ENCODE measurements at regions not wholly inside any gene's neighbourhood (a gene's known extent, or its start where the extent isn't known, plus 50 kb on each side); places are given as distances from the start of the nearest gene placed in this dataset.

DNA sequence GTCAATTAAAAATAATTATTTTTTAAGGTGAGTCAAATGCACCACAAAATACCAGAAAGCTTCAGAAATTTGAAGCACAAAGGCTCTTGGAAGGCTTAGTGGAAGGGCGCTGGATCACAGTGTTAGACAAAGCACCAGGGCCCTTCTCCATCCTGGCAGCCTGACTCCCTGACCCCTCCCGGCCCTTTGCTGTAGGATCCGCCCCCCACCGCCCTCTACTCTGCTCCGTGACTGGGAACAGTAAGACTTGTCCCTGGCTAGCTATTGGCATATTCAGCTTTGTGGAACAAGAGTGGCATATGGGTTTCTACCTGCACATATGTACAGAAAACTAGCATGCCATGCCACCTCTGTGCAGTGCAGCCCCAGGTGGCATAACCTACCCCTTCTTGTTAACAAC, 222.1 kb downstream of the SYK start:
- Histone ChIP-seq H3K79me1 (ENCODE audit: low read depth, low read length) (no peaks in the 10 kb centered on the region), H3K23me2 (ENCODE audit: low read depth, low read length) (no peaks in the 10 kb centered on the region), H2BK5ac (ENCODE audit: low read depth, low read length) (no peak overlapping the region), H4K20me1 (replicated peaks in 1 of 2; ENCODE audit: control insufficient read depth in 1 of 2, insufficient read depth in 2 of 2, low read length in 2 of 2) (no peaks in the 10 kb centered on the region), H2BK12ac (ENCODE audit: low read depth, low read length) (no peak overlapping the region), H3K4ac (replicated peaks; ENCODE audit: insufficient read length, low read depth, low read length) (no peak overlapping the region), H3K4me3 (ENCODE audit: extremely low read depth in 1 of 4, insufficient read depth in 2 of 4, low read depth in 3 of 4, low read length in 4 of 4) (no peak overlapping the region), H3K9me3 (ENCODE audit: insufficient read depth in 2 of 2, low read depth in 1 of 2, low read length in 1 of 2) (no peaks in the 10 kb centered on the region), H4K5ac (ENCODE audit: insufficient read length, low read depth, low read length) (no peak overlapping the region), H2BK15ac (ENCODE audit: low read length) (no peak overlapping the region), H3K4me1 (replicated peaks in 1 of 4; ENCODE audit: control insufficient read depth in 3 of 4, insufficient read depth in 4 of 4, low read length in 3 of 4) (no peaks in the 10 kb centered on the region), H2BK20ac (ENCODE audit: low read length) (no peak overlapping the region), H2AK5ac (ENCODE audit: low read depth, low read length) (no peak overlapping the region), H3K9ac (replicated peaks in 1 of 4; ENCODE audit: extremely low read depth in 1 of 4, low read depth in 3 of 4, low read length in 3 of 4) (no peak overlapping the region), H4K8ac (ENCODE audit: extremely low read depth, insufficient read depth, low read length) (no peak overlapping the region), H3K23ac (ENCODE audit: insufficient read length) (no peak overlapping the region), H3K36me3 (ENCODE audit: control insufficient read depth in 2 of 4, insufficient read depth in 4 of 4, low read length in 3 of 4) (no peaks in the 10 kb centered on the region), H2AFZ (ENCODE audit: low read length) (no peak overlapping the region), H3K18ac (ENCODE audit: extremely low read depth, low read length) (no peak overlapping the region), H3K14ac (ENCODE audit: insufficient read length) (no peak overlapping the region), H4K91ac (replicated peaks; ENCODE audit: insufficient read length, low read length) (no peak overlapping the region), H2BK120ac (replicated peaks; ENCODE audit: low read depth, low read length) (no peak overlapping the region), H3K4me2 (ENCODE audit: insufficient read depth in 1 of 2, low read depth in 2 of 2, low read length in 2 of 2) (no peak overlapping the region), H3K56ac (replicated peaks; ENCODE audit: insufficient read length, low read depth, low read length) (no peak overlapping the region), H3K27ac (ENCODE audit: low read depth, low read length) (no peak overlapping the region), H3K79me2 (ENCODE audit: control insufficient read depth in 1 of 2, insufficient read depth in 2 of 2, low read length in 2 of 2) (no peaks in the 10 kb centered on the region), H3K27me3 (replicated peaks in 1 of 4; ENCODE audit: control insufficient read depth in 3 of 4, extremely low read depth in 1 of 4, insufficient read depth in 3 of 4, low read length in 3 of 4) (no peaks in the 10 kb centered on the region)
- FAIRE-seq = no peak
- 82% methylated on average over 5 of the region's 5 CpGs; no CpG with 5 or more reads in 1 of the 2 experiments for WGBS, 2 experiments (ENCODE audit: extremely low coverage in 1 of 2, insufficient coverage in 1 of 2, insufficient read length in 1 of 2, insufficient replicate concordance in 2 of 2, low coverage in 1 of 2, low lambda C conversion rate in 2 of 2, missing lambda C conversion rate in 1 of 2)
- ChIA-PET POLR2A (ENCODE audit: partially characterized antibody) (no interaction called here), CTCF (ENCODE audit: partially characterized antibody) (interaction anchor here (2.3 kb wide), 1 partner anchor 11 kb away, joined by 6 read pairs; no protein-coding TSS in a partner anchor)
- no peak for DNase-seq (ENCODE audit: low read depth in 1 of 2, low spot score in 2 of 2)
- TF ChIP-seq RFX5 (IDR thresholded peaks at IDR 0.05; ENCODE audit: borderline replicate concordance, low read depth, low read length) = no peak
- TF ChIP-seq GTF2F1 (IDR thresholded peaks at IDR 0.05; ENCODE audit: borderline replicate concordance, low read depth, low read length) = no peak
- no peak for TF ChIP-seq POU5F1 (IDR thresholded peaks at IDR 0.05; ENCODE audit: low read depth, low read length)
- TF ChIP-seq JUN (IDR thresholded peaks at IDR 0.05; ENCODE audit: low read depth, low read length) = no peak
- no peak for TF ChIP-seq RNF2 (IDR thresholded peaks at IDR 0.05; ENCODE audit: borderline replicate concordance, low read depth, low read length, missing control alignments, poor library complexity, severe bottlenecking)
- TF ChIP-seq TEAD4 (IDR thresholded peaks at IDR 0.05; ENCODE audit: low read depth, low read length) = no peak
- TF ChIP-seq SUZ12 (IDR thresholded peaks at IDR 0.05; ENCODE audit: low read length) = no peak
- TF ChIP-seq FOSL1 (IDR thresholded peaks at IDR 0.05; ENCODE audit: insufficient read depth, low read depth, low read length) = no peak
- TF ChIP-seq EZH2 (IDR thresholded peaks at IDR 0.05; ENCODE audit: low read depth, low read length, severe bottlenecking) = no peak
- TF ChIP-seq RBBP5 (IDR thresholded peaks at IDR 0.05; ENCODE audit: borderline replicate concordance, low read depth, low read length) = no peak
- no peak for TF ChIP-seq CBX5 (IDR thresholded peaks at IDR 0.05; ENCODE audit: low read depth, low read length)
- TF ChIP-seq SAP30 (IDR thresholded peaks at IDR 0.05; ENCODE audit: insufficient read depth, insufficient replicate concordance, low read length) = no peak
- no peak for TF ChIP-seq GABPA (IDR thresholded peaks at IDR 0.05; ENCODE audit: borderline replicate concordance, insufficient read depth, low read length)
- no peak for TF ChIP-seq CHD1 (IDR thresholded peaks at IDR 0.05; ENCODE audit: low read depth, low read length)
- TF ChIP-seq KDM4A (IDR thresholded peaks at IDR 0.05; ENCODE audit: low read depth, low read length, severe bottlenecking) = no peak
